HG03439 (cell line): ENCODE measurements at regions not wholly inside any gene's neighbourhood (a gene's known extent, or its start where the extent isn't known, plus 50 kb on each side); places are given as distances from the start of the nearest gene placed in this dataset.
"Not testable (repeated sequence)": the region's sequence is repeated elsewhere in the genome, so short reads cannot be mapped to it uniquely, and the experiment has no call there.

Experiments used
- ATAC-seq: cut with Tn5 transposase; IDR thresholded peaks from one replicate; pipeline ENCODE4 v1.9.1; 2021; ENCODE audit warnings: mild to moderate bottlenecking, moderate library complexity; ENCODE audit not compliant: unreplicated experiment

DNA sequence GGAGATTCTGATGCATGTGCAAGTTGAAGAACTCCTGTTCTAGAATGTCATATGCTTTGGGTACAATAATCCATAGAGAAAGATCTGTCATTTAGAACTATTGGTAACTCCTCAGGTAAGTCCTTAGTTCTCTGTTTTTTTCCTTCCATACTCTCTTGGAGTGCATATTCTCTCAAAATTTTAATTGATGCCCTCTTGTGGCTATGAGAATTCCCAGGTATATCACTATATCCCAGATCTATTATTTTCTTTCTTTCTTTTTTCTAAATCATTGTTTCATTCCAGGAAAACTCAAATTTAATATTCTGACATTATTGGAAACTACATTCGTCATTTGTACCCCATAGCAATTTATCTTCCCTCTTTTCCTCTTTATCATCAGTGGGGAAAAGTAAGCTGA lies 485.4 kb downstream of the KLF5 start:
- no peak for ATAC-seq

DNA sequence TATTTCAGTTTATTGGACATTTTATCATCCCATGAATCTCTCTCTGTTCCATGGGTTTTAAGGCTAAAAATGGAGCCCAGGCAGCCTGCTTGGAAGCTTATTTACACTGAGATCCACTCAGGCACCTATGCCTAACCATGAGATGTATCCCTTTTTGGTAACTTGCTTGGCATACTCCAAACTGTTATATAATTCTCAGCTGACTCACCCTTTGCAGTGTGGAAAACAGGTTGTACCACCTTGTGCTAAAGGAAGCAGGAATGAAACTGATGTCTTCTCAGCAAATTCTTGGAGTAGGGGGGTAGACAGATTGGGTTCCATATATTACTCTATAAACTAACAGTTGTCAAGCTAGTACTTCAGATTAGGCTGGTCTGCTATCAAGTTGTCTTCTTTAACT lies 483.6 kb downstream of the KLF5 start:
- no peak for ATAC-seq

DNA sequence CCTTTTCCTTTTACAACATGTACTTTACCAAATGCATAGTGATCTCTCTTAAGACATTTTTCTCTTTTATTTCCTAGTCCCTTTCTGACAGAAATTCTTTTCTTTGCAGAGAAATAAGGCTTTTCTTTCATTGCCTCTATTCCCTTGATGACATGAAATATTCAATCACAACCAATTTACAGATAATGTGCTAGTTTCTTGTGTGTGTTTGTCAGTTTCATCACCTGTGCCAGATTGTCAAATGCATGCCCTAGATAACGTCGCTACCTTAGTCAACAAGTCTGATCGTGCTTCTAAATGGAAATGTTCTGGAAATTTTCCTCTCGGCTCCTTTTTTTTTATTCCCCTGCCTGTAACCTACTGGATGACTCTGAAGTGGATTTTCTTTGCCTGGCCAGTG lies 478.1 kb downstream of the KLF5 start:
- ATAC-seq = no peak

DNA sequence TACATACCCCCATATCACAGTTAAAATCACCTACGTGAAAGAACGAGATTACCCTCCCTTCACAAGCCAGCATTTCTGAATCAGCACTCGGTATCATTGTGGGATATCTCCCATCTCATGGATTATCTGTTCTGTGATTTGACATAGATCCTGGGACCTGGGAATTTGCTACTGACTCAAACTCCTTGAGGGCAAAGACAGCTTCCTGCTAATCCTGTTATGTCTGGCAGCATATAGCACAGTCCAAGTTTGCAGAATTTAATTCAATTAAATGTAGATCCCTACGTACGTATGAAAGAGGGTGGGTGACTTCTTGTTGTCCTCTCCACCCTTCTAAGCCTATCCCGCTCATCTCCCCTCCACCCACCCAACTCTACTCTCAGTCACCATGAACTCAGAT lies 476.5 kb downstream of the KLF5 start:
- no peak for ATAC-seq

DNA sequence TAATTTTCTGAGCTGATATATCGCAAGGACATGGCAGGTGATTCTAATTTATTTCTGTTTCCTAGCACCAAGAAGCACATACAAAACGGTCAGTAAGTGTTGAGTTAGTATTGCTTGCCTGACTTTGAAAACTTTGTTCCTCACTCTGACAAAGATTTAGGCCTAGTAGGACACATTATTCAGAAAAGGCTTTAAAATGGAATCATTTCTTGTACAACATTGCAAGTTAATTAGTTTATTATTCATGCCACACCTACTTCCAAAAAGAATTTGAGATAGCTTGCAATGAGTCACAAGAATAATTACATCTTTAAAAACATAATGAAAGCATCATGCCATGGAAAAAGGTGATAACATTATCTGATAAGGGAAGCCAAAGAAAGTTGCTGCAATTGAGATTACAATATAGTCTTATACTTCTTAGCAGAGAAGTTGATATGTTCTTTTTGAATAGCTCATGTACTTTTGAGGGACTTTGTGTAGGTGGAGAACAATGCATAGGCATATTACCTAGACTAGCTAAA lies 474.2 kb downstream of the KLF5 start:
- ATAC-seq = no peak

DNA sequence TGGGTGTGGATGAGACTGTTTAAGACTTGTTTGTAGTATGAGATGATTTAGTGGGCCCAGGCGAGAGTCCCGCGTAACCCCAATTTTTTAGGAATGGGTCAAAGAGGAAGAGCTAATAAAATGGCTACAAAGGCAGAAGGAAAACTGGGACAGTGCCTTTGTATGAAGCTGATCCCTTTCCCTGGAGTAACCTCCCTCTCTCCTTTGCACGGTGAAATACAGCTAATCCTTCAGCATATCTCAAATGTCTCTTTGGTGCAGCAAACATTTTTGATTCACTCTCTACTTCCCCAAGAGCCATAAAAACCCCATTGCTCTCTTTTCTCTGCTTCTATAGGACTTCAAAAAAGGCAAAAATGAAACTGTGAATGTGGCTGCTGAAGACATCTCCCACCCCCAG lies 473.8 kb downstream of the KLF5 start:
- ATAC-seq = no peak

DNA sequence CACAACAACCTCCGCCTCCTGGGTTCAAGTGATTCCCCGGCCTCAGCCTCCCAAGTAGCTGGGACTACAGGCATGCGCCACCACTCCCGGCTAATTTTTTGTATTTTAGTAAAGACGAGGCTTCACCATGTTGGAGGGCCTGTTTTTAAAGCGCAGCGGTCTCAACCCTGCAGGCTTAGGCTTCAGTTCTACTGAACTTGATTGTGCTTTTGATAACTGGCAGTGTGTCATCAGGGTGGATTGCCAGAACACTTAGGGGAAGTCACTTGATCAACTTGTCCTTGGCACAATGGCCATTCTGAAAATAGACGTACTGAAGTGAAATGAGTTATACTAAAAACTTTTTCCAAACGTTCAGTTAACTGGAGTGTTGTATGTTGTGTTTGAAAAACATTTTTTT lies 472.2 kb downstream of the KLF5 start:
- ATAC-seq = no peak

DNA sequence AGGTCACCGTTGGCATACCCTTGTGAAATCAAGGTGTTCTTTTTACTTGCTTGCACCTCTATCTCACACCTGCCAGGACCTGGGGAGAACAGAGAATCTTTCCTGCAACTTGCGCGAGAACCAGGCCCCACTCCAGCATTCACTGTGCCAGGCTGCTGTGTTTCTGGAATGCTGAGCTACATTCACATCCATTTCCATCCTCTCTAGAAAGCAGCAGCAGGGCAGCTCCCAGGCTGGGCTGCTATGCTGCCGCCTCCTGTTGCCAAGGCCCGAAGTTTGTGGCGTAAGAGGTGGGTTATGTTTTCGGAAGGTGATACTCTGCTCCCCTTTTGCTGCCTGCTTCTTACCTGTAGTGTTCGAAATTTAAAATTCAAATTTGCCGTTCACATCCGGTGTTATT lies 464.1 kb downstream of the KLF5 start:
- no peak for ATAC-seq

DNA sequence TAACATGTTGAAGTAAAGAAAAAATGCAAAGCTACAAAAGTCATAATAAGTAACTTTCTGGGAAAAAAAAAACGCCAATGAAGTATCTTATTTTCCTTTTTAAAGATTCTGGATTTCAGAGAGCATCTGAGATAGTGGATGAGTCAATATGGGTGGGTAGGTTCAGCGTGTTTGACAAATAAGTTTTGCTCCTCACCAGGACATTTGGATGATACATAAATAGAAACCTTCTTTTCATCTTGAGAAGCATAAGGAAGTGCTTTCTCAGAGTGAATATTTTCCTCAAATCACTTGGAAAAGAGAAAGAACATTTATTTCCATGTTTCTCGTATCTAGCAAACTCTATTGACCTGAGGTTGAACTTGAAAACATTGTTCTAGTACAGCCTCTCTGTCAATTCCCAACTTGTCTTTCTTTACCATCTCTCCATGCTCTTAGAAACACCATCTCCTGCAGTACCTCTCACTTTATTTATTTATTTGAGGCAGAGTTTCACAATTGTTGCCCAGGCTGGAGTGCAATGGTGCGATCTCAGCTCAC lies 463.2 kb downstream of the KLF5 start:
- no peak for ATAC-seq

DNA sequence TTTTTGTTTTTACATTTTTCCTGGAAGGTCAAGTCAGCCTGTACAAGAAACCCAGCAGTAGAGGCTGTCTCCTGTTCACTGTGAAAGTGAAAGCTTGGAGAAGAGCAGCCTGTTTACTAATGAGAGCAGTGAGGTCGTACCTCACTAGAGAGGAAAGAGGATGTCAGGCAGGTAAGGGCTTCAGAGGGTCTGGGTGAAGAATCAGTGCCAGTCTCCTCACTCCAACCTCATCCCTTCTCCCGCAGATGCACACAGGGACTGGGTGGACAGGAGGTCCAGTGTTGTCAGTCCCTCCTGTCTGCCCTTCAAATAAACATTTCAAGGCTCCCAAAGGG lies 462.5 kb downstream of the KLF5 start:
- ATAC-seq = no peak

DNA sequence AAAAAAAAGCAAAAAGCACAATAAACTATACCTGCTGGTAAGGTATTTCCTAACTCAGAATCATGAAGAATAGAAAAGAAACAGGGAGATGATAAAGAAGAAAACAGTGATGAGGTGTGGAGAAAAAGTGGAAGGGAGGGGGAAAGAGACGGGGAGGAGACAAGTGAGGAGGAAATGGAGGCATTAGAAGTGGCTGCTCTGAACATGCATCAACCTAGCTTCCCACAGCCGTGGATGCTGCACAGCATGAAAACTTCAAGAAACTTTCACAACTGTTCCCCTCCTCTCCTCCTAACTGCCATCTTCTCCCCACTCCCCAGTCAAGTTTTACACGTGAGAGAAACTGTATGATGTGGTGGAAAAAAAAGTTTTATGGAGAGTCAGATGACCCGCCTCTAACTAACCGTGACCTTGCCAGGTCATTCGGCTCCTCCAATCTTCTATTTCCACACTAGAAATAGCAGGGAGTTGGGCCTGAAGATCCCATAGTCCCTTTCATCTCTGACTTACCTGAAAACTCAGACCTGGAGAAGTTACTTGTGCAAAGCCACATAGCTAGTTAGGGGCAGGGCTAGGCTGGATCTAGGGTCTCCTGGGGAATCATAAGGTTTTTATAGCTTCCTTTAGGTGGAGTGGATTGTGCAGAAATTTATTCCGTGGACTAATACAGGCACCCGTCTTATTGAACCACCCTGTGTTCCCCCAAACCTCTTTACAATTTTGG lies 461.9 kb downstream of the KLF5 start:
- no peak for ATAC-seq

DNA sequence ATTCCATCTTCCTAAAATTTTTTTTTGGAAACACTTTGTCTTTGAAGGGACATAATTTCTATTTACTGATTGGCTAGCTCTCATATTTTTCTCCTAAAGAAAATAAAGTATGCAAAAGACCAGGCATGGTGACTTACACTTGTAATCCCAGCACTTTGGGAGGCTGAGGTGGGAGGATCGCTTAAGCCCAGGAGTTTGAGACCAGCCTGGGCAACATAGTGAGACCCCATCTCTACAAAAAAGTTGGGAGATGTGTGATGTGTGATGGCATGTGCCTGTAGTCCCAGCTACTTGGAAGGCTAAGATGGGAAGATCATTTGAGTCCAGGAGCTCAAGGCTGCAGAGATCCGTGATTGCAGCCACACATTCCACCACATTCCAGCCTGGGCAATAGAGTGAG lies 461.3 kb downstream of the KLF5 start:
- not testable (repeated sequence) for ATAC-seq

DNA sequence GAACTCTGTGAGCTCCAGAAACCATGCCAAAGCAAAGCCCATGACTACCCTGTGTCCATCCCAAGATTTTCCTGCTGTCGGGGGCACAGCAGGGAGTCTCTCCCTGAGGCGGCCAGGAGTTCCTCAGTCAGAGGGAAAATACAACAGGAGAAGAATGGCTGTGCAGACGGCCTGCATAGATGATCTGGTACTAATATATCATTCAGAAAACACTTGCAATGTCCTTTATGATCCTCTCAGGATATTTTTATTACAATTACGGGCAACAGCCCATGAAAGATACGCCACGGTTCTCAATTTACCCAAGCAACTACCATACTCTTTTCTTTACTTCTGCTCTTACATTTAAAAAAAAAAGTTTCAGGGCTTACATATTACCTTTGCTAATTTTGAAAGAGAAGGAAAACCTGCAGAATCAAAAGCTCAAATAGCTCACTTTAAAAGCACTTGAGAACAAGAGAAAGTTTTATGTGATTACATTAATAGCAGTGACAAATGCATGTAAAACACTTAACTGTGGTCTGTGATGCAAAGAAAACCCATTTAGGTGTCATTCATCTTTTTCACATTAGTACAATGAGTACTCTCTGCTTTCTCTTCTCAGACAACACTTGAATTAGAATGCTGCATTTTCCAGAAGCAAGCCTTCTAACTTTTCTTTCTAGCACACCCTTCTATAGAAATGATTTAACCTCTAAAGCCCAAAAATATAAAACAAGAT lies 460.8 kb downstream of the KLF5 start:
- no peak for ATAC-seq

DNA sequence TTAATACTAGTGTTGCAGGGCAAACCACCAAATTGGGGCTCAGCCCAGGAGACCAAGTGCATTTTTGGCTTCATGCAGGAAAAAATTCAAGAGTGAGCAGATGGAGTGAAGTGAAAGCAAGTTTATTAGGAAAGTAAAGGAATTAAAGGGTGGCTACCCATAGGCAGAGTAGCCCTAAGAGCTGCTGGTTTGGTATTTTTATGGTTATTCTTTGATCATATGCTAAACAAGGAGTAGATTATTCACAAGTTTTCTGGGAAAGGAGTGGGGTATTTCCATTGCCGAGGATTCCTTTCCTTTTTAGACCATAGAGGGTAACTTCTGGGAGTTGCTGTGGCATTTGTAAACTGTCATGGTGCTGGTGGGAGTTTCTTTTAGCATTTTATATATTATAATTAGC lies 459.0 kb downstream of the KLF5 start:
- no peak for ATAC-seq

DNA sequence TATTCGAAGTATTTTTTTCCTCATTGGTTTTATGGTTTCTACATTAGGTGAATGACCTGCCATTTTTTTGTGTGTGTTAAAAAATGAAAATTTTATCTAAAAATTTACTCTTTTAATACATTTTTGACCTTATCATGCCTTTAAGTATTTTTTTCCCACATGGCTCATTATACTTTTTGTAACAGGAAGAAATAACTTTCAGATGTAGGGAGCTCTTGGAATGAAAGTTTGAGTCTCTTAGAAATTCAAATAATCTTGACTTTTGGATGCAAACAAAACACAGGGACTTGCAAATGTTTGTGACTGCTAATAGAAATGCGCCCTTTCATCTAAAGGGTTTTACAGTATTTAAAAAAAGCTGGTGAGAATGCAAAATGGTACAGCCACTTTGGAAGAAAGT lies 457.9 kb downstream of the KLF5 start:
- ATAC-seq = no peak

DNA sequence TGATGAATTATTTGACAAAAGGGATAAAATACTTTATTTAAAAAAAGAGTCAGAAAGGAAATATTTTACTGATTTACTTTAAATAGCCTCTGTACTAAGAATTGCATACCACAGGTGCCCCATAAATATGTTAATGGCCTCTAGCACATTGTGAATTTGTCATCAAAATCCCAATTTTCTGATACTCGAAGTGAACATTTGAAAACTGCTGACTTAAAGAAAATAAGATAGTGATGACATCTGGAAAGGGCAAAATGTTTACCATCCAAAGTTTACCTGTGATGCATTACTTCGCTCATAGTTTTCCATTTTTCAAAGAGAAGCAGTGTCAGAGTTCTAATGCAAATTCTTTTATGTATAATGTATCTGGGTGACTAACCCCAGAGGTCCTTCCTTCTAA lies 455.4 kb downstream of the KLF5 start:
- ATAC-seq = no peak

DNA sequence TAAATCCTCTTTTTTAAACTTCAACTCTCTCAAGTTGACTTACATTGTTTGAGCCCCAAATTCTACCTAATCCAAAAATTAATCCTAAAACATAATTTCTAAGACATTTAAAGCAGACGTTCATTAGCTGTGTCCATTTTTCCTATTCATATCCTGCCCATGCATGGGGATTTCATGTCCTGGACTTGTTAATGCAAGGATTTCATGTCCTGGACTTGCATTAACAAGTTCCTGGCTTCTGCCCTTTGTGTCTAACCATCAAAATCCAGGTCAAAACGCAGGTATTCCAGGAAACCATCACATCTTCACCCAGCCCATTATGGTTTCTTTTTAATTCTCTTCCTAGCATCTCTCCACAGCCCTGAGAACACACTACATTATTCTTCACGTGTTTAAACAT lies 454.9 kb downstream of the KLF5 start:
- ATAC-seq = no peak

DNA sequence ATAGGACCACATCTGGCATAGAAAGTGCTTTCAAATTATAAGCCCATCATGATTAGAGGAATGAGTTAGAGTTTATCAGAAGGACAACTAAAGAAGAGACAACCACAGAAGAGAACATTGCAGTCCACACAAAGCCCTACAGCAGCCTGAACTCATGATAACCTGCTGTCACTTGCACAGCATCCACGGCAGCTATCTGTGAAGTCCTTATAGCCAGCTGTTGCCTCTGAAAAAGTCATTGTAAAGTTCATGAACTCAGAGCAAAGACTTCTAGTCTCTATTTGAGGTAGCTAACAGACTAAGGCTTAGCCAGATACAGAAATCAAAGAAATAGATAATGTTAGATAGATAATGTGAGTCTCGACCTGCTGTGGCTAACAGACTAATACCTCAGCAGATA lies 450.0 kb downstream of the KLF5 start:
- no peak for ATAC-seq

DNA sequence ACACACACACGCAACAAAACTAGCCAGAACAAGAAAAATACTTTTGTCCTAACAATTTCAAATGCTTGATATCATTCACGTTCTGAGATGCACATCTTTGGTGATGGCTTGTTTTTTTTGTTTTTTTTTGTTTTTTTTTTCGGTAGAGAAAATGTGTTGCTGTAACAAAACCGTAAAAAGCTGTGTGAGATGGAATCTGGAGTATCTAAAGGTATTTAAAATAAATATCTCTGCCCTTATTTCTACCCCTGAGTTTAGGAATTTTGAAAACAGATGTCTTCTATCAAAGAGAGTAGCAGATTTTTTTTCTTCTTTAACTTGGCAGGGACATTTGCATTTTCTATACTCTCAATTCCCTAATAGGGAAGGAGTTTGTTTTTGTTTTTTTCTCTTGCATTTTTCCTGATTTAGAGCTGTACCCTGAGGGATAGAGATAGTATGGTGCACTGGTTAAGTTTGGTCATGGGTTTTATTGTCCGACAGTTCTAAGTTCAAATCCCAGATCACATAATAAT lies 446.6 kb downstream of the KLF5 start:
- no peak for ATAC-seq

DNA sequence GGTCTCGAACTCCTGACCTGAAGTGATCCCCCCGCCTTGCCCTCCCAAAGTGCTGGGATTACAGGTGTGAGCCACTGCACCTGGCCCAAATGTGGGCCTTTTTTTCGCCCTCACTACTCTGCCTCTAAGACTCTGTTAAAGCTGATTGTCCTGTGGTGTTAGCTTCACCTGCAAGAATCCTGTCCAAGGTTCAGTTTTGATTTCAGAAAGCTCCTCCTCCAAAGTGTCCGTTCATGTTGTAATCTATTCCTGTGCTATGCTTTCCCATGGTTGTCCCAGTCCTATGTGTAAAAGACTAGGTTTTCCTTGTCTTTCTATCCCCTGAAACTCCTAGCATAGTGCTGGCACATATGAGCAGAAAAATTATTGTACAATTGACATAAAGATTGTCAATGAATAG lies 440.9 kb downstream of the KLF5 start:
- ATAC-seq = no peak

DNA sequence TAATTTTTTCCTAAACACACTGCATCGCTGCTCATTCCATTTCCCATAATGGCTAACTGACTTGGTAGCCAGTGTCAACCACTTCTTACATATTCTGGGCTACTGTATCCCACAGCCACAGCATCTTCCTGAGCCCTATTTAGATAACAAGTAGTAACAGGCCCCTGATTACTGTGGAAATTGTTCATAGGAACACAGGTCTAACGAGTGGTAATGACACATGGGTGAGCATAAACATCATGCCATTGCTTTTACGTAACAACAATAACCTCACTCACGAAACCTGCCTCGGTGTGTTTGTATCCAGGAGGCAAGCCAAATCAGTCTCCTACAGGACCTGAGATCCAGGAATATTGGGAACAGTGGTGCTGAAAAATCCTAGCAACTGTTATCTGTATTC lies 438.6 kb downstream of the KLF5 start:
- ATAC-seq = no peak

DNA sequence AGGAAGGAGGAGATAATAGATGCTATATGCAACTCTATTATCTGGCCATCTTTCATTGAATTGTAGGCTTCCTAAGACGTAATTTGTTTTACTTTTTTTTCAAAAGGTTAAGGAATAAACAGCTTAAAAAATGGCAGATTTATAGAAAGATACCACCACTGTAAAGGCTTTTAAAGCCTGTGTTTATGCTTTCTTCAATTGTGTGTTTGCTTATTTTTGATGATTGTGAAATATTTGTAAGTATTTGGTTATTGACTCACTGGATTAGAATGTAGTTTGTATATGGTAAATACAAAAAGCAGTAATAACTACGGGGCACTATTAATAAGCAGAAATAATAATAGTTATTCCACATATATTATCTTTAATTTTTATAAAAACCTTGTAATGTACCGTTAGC lies 437.9 kb downstream of the KLF5 start:
- no peak for ATAC-seq
